NCI-H2227 (cell line): ENCODE measurements at regions not wholly inside any gene's neighbourhood (a gene's known extent, or its start where the extent isn't known, plus 50 kb on each side); places are given as distances from the start of the nearest gene placed in this dataset.

Experiments used
- DNase-seq: peaks from one replicate; lab custom pipeline; 2025; ENCODE audit not compliant: unreplicated experiment; lab: John Stamatoyannopoulos, UW

DNA sequence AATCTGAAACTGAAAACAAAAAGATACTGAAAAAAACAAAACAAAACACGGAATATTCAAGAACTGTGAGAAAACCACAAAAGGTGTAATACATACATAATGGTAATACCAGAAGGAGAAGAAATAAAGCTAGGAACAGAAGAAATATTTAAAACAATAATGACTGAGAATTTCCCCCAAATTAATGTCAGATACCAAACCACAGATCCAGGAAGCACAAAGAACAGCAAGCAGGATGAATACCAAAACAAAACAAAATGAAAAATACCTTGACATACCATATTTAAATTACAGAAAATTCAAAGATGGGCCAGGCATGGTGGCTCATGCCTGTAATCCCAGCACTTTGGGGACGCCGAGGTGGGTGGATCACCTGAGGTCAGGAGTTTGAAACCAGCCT lies 57.7 kb upstream of the PARD3 start:
- no peak for DNase-seq

DNA sequence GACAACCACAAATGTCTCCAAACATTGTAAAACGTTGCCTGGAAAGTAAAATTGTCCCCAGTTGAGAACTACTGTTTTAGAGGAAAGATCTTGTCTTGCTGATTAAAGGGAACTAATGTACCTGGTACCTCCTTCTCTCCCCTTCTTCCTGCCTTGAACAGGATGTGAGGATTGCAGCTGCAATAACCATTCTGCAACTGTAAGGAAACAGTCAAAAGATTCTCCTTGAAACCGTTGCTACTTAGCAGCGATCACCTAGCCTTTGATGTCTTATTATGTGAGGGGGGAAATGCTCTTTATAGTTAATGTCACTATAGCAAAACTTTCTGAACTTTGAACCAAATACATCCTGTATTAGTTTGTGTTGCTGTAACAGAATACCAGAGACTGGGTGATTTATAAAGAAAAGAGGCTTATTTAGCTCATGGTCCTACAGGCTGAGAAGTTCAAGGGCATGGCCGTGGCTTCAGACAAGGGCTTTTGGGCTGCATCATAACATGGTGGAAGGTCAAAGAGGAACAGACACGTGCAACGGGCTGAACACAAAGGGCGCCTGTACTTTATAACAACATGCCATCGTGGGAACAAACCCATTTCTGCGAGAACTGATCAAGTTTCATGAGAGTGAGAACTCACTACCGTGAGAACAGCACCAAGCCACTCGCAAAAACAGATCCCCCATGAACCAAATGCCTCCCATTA lies 54.2 kb upstream of the PARD3 start:
- DNase-seq = no peak

DNA sequence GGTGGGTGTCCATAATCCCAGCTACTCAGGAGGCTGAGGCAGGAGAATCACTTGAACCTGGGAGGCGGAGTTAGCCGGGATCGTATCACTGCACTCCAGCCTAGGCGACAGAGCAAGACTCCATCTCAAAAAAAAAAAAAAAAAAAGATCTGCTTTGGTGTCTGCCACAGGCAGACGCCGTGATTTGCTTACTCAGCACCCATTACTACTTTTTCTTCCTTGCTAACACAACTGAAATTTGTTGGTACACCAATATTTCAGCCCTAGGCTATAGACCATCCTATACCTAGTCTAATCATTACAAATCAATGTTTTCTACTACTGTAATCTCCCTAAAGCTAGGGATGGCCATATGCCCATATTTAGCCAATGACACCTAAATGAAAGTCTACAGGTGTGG lies 53.5 kb upstream of the PARD3 start:
- no peak for DNase-seq

DNA sequence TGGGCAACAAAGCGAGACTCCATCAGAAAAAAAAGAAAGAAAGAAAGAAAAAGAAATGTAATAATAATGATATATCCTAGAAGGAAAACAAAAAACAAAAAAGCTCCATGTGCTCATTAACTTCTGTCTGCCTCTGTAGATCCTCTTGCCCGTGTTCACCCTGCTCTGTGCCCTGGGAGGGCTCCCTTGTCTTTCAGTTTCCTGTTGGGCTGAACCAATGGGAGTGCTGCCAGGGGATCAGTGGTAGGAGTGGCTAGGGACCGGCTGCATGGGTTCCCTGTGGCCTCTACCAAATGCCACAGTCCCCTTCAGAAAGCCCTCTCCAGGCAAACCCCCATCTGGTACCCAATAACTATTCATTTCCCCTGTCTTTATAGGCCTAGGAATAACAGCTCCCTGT lies 51.8 kb upstream of the PARD3 start:
- DNase-seq = no peak
